OCI-LY7 (cell line): ENCODE measurements at regions not wholly inside any gene's neighbourhood (a gene's known extent, or its start where the extent isn't known, plus 50 kb on each side); places are given as distances from the start of the nearest gene placed in this dataset.

Source experiments
- BruUV-seq: library from RNA; stranded (reverse); fragments of 400-500 nt; replicated peaks from 2 replicates; lab custom pipeline; 2021; lab: Mats Ljungman, UMichigan
- CTCF ChIA-PET: fragments of 300-600 bp; sonication (Branson Sonifier 250); formaldehyde crosslinking; loops from one replicate; lab custom pipeline; 2022; ENCODE audit warnings: antibody characterized with exemption; ENCODE audit not compliant: unreplicated experiment; lab: Charles Lee
- POLR2A ChIA-PET: fragments of 300-600 bp; sonication (Branson Sonifier 250); formaldehyde crosslinking; loops from one replicate; lab custom pipeline; 2022; ENCODE audit warnings: antibody characterized with exemption; lab: Charles Lee
- DNase-seq: peaks from one replicate; pipeline ENCODE4 v3.0.0-alpha.2; 2015; ENCODE audit warnings: low spot score
- H2AFZ ChIP-seq: fragments of 200-600 bp; sonication (generic), shearing (Covaris generic); 2 replicates; pipeline ENCODE4 v1.6.1; 2014; ENCODE audit warnings: mild to moderate bottlenecking, antibody characterized with exemption, low read length, moderate library complexity
- H3K27ac ChIP-seq: fragments of 200-600 bp; sonication (generic); 2 replicates; pipeline ENCODE4 v1.5.1; 2014; ENCODE audit warnings: mixed run types, low read depth, mild to moderate bottlenecking, moderate library complexity, low read length, inconsistent platforms; ENCODE audit not compliant: poor library complexity, severe bottlenecking
- H3K36me3 ChIP-seq: fragments of 200-600 bp; sonication (generic); 2 replicates; pipeline ENCODE4 v1.6.1; 2014; ENCODE audit warnings: mild to moderate bottlenecking, antibody characterized with exemption, low read length, moderate library complexity, mixed read lengths; ENCODE audit not compliant: insufficient read depth
- H3K4me1 ChIP-seq: fragments of 200-600 bp; sonication (generic); 2 replicates; pipeline ENCODE4 v1.5.1; 2014; ENCODE audit warnings: mild to moderate bottlenecking, low read length; ENCODE audit not compliant: insufficient read depth, poor library complexity, severe bottlenecking
- H3K4me2 ChIP-seq: fragments of 200-600 bp; sonication (generic); 2 replicates; pipeline ENCODE4 v1.6.1; 2014; ENCODE audit warnings: mild to moderate bottlenecking, low read length
- H3K4me3 ChIP-seq: fragments of 200-600 bp; sonication (generic); 2 replicates; pipeline ENCODE4 v1.5.1; 2014; ENCODE audit warnings: mild to moderate bottlenecking, low read depth, low read length; ENCODE audit not compliant: poor library complexity, severe bottlenecking
- H3K79me2 ChIP-seq: fragments of 200-600 bp; sonication (generic); 2 replicates; pipeline ENCODE4 v1.6.1; 2016; ENCODE audit warnings: low read depth, mild to moderate bottlenecking, low read length, moderate library complexity, mixed read lengths; ENCODE audit not compliant: insufficient read depth
- H3K9me2 ChIP-seq: fragments of 200-600 bp; sonication (generic); 2 replicates; pipeline ENCODE4 v1.6.1; 2016; ENCODE audit warnings: mild to moderate bottlenecking, low read length, mixed read lengths; ENCODE audit not compliant: insufficient read depth
- H3K9me3 ChIP-seq: fragments of 200-600 bp; sonication (generic); 2 replicates; pipeline ENCODE4 v1.6.1; 2014; ENCODE audit warnings: mild to moderate bottlenecking, mixed run types, low read length, mixed read lengths
- H4K20me1 ChIP-seq: fragments of 200-600 bp; sonication (generic); 2 replicates; pipeline ENCODE4 v1.6.1; 2014; ENCODE audit warnings: mild to moderate bottlenecking, antibody characterized with exemption, low read length, moderate library complexity, mixed read lengths; ENCODE audit not compliant: insufficient read depth
- EZH2phosphoT487 ChIP-seq: fragments of 200-600 bp; sonication (generic); IDR thresholded peaks from 2 replicates; pipeline ENCODE4 v1.6.1; 2018; ENCODE audit warnings: low read depth, borderline replicate concordance, mild to moderate bottlenecking, mixed run types, antibody characterized with exemption, low read length, moderate library complexity, mixed read lengths
- intact Hi-C: fragments of 100-400 bp; cut with micrococcal nuclease; formaldehyde crosslinking; loops from one replicate; pipeline ENCODE4 v1.10.0; 2022; ENCODE audit not compliant: unreplicated experiment
- TF ChIP-seq, protein P1 (sequence below): fragments of 200-600 bp; sonication (generic); conservative IDR thresholded peaks from 2 replicates; pipeline ENCODE4 v1.5.1; 2014; ENCODE audit warnings: mild to moderate bottlenecking, antibody characterized with exemption, low read length, moderate library complexity, mixed read lengths

DNA sequence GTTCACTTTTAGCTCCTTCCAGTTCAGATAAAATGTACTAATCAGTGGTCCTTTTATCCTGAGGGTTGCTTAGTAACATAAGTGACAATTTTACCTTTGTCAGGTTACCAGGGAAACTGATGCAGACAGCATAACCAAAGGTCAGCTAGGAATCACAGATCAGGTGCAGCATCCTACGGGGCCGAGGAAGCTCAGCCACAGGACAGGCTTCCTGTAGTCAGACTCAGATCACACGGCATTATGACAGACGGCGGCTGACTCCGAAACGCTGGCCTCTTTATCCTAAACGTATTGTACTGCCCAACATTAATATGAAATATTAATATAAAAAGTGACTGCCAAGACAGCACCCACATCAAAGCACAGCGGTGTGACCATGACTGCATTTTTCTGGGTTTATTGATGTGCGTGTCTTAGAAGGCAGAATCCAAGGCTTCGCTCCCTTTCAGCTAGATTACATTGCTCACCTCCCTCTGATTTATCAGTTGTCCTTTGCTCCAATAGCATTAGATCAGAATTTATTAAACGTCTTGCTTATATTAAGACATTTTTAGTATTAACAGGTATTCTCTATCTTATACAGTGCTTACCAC lies 444.5 kb downstream of the CMPK2 start:
- H3K9me3 ChIP-seq: no peaks in the 10 kb centered on the region
- H3K4me2 ChIP-seq: no peak overlapping the region
- no peaks in the 10 kb centered on the region for H3K79me2 ChIP-seq
- no peak for DNase-seq
- H3K4me1 ChIP-seq: peaks cover 6% of the 10 kb centered on the region
- no TSS peak for BruUV-seq
- no peak overlapping the region for H2AFZ ChIP-seq
- H4K20me1 ChIP-seq: no peaks in the 10 kb centered on the region
- intact Hi-C loops: no loop called here
- TF ChIP-seq, protein P1, sequence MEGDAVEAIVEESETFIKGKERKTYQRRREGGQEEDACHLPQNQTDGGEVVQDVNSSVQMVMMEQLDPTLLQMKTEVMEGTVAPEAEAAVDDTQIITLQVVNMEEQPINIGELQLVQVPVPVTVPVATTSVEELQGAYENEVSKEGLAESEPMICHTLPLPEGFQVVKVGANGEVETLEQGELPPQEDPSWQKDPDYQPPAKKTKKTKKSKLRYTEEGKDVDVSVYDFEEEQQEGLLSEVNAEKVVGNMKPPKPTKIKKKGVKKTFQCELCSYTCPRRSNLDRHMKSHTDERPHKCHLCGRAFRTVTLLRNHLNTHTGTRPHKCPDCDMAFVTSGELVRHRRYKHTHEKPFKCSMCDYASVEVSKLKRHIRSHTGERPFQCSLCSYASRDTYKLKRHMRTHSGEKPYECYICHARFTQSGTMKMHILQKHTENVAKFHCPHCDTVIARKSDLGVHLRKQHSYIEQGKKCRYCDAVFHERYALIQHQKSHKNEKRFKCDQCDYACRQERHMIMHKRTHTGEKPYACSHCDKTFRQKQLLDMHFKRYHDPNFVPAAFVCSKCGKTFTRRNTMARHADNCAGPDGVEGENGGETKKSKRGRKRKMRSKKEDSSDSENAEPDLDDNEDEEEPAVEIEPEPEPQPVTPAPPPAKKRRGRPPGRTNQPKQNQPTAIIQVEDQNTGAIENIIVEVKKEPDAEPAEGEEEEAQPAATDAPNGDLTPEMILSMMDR: no peak
- no peak for TF ChIP-seq EZH2phosphoT487
- CTCF ChIA-PET: no interaction called here
- POLR2A ChIA-PET: interaction anchor here (0.5 to 1.7 kb wide), 5 partner anchors 8 to 567 kb away, joined by 3 to 6 read pairs (median 5); no protein-coding TSS in a partner anchor
- no peaks in the 10 kb centered on the region for H3K36me3 ChIP-seq
- no peak overlapping the region for H3K4me3 ChIP-seq
- H3K9me2 ChIP-seq: no peaks in the 10 kb centered on the region
- no peak overlapping the region for H3K27ac ChIP-seq

DNA sequence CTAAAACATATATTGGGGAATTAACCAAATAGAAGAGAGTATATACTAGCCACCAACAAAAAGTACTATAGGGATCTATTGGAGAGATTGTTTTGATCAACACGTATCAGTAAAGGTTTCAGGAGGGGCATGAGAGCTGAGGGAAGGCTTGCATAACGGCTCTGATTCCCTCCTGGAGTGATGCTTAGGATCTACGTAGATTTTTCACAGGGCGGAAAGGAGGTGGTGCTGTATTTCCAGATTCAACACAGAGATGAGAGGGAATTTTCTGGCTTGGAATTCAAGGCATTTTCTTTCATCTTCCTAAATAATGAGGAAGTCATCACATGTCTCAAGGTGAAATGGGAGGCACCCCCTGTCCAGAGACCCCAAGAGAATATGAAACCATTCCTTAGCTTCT lies 443.8 kb downstream of the CMPK2 start:
- Histone ChIP-seq H3K36me3 (no peaks in the 10 kb centered on the region), H3K9me2 (no peaks in the 10 kb centered on the region), H3K4me2 (no peak overlapping the region), H3K27ac (no peak overlapping the region), H3K79me2 (no peaks in the 10 kb centered on the region), H3K9me3 (no peaks in the 10 kb centered on the region), H3K4me1 (peaks cover 6% of the 10 kb centered on the region), H4K20me1 (no peaks in the 10 kb centered on the region), H3K4me3 (no peak overlapping the region), H2AFZ (peak overlapping the region; percentile 46; the same call in 1 of the 2 replicates)
- CTCF ChIA-PET: no interaction called here
- BruUV-seq: no TSS peak
- TF ChIP-seq EZH2phosphoT487: no peak
- TF ChIP-seq, protein P1: no peak
- no peak for DNase-seq
- intact Hi-C loops: no loop called here
- POLR2A ChIA-PET: interaction anchor here (0.8 to 1.7 kb wide), 3 partner anchors 8 to 14 kb away, joined by 3 to 6 read pairs (median 5); no protein-coding TSS in a partner anchor

DNA sequence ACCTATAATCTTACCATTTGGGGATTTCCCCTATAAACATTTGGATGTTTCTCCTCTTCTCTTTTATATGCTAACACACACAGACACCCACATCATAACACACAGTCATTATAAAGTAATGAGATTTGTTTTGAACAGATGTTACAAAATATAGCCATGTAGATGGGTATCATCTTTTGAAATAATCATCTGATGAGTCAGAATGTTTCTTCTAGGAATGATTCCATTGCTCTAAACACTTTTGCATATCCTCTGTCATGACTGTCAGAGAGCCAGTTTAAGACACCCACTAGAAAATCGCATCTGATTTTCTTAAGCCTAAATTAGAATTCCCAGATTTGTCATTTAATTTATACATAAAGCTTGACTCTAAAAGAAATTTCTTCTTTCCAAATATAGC lies 442.6 kb downstream of the CMPK2 start:
- ChIA-PET CTCF (no interaction called here), POLR2A (interaction anchor here (0.6 to 1.1 kb wide), 4 partner anchors 9 to 361 kb away, joined by 3 to 4 read pairs (median 4); no protein-coding TSS in a partner anchor)
- Histone ChIP-seq H4K20me1 (no peaks in the 10 kb centered on the region), H2AFZ (0 out of 2 replicates have a peak overlapping the region, but pooled peaks have one; percentile 37), H3K27ac (no peak overlapping the region), H3K9me2 (no peaks in the 10 kb centered on the region), H3K4me3 (no peak overlapping the region), H3K36me3 (no peaks in the 10 kb centered on the region), H3K4me2 (no peak overlapping the region), H3K79me2 (no peaks in the 10 kb centered on the region), H3K9me3 (no peaks in the 10 kb centered on the region), H3K4me1 (peaks cover 4% of the 10 kb centered on the region)
- intact Hi-C loops: no loop called here
- DNase-seq: no peak
- TF ChIP-seq, protein P1: no peak
- no peak for TF ChIP-seq EZH2phosphoT487
- BruUV-seq: no TSS peak
